ENCODE measurements at regions not wholly inside any gene's neighbourhood (a gene's known extent, or its start where the extent isn't known, plus 50 kb on each side); places are given as distances from the start of the nearest gene placed in this dataset.

DNA sequence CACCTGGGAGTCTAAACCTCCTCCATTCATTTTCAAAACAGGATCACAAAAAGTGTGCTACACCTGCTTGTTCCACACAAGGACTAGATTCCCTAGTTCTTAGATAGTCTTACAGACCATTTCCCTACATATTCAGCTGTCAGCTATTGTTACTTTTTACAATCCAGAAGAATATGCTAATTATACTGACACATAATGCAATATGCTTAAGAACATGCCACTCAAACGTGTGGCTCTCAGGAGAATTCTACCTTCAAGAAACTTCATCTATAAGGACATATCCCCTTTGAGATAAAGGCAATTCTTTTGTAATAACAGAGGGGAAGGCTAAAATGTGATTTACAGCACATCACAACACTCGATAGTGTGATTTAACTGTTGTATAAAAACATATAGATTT is 456.1 kb upstream of the ARRDC3 start:
- TF ChIP-seq, protein P1, sequence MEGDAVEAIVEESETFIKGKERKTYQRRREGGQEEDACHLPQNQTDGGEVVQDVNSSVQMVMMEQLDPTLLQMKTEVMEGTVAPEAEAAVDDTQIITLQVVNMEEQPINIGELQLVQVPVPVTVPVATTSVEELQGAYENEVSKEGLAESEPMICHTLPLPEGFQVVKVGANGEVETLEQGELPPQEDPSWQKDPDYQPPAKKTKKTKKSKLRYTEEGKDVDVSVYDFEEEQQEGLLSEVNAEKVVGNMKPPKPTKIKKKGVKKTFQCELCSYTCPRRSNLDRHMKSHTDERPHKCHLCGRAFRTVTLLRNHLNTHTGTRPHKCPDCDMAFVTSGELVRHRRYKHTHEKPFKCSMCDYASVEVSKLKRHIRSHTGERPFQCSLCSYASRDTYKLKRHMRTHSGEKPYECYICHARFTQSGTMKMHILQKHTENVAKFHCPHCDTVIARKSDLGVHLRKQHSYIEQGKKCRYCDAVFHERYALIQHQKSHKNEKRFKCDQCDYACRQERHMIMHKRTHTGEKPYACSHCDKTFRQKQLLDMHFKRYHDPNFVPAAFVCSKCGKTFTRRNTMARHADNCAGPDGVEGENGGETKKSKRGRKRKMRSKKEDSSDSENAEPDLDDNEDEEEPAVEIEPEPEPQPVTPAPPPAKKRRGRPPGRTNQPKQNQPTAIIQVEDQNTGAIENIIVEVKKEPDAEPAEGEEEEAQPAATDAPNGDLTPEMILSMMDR (IDR thresholded peaks at IDR 0.05; ENCODE audit: low read depth, low read length) = no peak
- DNase-seq (ENCODE audit: extremely low read depth, low read depth) = no peak

DNA sequence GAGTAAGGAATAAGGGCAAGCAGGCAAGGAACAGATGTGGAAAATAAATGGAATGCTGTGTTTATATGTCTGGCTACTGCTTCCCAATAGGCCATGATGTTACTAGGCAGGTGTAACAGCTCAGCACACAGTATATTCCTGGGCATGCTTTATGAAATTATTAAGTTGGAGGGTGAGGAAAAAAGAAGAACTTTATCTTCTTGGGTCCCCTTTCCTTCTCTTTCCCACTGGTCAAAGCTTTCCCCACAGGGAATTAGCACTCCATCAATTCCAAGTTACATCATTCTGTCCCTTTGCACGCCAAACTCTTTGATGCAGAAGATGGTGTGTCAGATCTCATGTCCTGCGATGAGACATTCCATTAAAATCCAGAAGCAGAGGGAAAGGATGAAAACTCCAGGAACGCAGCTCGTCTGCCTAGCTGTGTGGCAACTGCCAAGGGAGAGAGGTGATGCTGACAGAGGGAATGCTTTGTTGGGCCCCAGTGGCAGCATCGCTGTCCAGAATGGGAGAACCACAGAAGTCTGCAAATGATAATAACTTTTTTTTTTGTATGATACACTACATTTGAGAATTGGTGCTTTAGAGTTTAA is 447.3 kb upstream of the ARRDC3 start:
- no peak for DNase-seq (ENCODE audit: extremely low read depth, low read depth)

DNA sequence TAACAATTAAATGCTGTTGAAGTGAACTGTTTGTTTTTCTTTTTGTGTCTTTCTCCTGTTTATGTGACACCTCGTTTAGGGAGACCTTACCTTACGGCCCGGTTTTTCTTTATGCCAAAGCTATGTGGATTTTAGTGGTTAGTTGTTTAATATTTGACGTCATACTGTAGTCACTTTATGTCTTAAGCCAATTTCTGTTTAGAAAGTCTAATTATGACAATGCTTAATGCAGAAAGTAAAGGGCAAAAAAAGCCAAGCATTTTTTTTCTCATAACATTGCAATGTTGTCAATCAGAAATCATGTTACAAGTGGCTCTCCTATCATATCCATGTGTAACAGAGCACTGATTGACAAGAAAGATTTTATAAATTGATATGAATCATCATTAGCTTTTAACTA is 442.5 kb upstream of the ARRDC3 start:
- TF ChIP-seq, protein P1 (IDR thresholded peaks at IDR 0.05; ENCODE audit: low read depth, low read length) = no peak
- no peak for DNase-seq (ENCODE audit: extremely low read depth, low read depth)

More for the DNA sequence above, 447.3 kb upstream of the ARRDC3 start:
- TF ChIP-seq, protein P1 (IDR thresholded peaks at IDR 0.05; ENCODE audit: low read depth, low read length) = no peak

DNA sequence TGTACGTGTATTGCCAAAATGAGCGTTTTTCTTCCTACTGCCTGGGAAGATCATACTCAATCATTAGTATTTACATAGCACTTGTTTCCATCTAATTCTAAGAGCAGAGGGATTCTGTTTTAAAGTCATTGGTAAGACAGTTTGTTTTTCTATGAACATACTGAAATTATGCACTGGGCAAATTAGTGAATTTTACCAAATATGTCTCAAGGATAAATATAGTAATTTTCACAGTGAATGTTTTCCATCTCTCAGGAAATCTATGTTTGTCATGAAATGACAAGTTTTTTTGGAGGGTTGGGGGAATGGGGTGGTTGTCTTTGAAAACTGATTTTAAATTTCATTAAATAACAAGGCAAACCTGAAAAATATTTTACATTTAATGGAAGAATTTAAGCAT is 441.3 kb upstream of the ARRDC3 start:
- TF ChIP-seq, protein P1 (IDR thresholded peaks at IDR 0.05; ENCODE audit: low read depth, low read length) = no peak
- no peak for DNase-seq (ENCODE audit: extremely low read depth, low read depth)

DNA sequence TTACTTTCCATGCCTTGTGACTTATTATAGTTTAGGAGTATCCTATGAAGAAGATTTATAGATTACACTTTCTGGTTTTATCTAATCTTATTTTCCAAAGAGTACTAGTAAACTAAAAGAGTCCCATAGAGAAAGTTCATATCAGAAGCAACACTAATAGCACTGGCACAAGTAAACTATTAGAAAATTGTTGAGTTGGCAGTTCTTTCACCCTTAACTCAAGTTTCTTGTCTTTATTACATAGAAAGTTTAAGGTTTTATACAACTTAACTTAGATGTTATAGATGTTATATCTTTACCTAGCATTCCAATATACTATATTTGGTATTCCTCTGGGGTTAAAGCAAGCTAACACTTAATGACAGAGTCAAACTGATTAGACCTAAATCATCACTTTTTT is 437.8 kb upstream of the ARRDC3 start:
- TF ChIP-seq, protein P1 (IDR thresholded peaks at IDR 0.05; ENCODE audit: low read depth, low read length) = no peak
- no peak for DNase-seq (ENCODE audit: extremely low read depth, low read depth)

DNA sequence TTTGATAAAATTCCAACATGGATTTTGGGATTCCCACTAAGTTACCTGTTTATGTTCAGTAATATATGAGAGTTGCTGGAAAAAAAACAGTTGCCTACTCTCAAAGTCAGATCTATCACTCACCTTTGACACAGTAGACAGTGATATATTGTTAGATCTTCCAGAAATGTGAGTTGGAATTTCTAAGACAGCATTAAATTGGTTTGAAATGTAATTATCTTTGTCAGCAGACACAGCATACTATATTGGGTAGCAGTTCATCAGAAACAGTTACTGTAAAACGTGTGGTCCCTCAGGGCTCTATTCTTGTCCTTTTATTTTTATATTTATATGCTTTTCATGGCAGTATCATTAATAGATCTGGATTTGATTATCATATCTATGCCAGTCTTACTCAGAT is 433.6 kb upstream of the ARRDC3 start:
- DNase-seq (ENCODE audit: extremely low read depth, low read depth) = no peak
- TF ChIP-seq, protein P1 (IDR thresholded peaks at IDR 0.05; ENCODE audit: low read depth, low read length) = no peak

DNA sequence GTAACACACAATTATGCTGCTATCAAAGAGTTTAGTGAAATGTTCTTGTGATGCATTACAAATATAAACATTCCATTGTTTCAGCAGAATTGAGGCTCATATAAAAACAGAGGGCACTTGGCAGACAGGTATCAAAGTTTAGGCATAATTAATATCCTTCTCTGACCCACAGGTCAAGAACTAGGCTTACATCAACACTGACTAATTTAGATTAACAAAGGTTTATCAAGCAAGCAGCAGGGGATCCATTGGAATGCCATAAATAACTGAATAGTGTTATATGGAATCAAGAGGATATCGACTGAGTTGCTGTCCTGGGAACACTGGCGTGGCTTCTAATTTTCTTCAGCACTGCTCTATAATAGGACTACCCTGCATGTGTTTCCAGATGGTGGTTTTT is 414.5 kb upstream of the ARRDC3 start:
- DNase-seq (ENCODE audit: extremely low read depth, low read depth) = no peak
- TF ChIP-seq, protein P1 (IDR thresholded peaks at IDR 0.05; ENCODE audit: low read depth, low read length) = no peak
